ENCODE measurements at regions not wholly inside any gene's neighbourhood (a gene's known extent, or its start where the extent isn't known, plus 50 kb on each side); places are given as distances from the start of the nearest gene placed in this dataset.
"Not testable (repeated sequence)": the region's sequence is repeated elsewhere in the genome, so short reads cannot be mapped to it uniquely, and the experiment has no call there.

DNA sequence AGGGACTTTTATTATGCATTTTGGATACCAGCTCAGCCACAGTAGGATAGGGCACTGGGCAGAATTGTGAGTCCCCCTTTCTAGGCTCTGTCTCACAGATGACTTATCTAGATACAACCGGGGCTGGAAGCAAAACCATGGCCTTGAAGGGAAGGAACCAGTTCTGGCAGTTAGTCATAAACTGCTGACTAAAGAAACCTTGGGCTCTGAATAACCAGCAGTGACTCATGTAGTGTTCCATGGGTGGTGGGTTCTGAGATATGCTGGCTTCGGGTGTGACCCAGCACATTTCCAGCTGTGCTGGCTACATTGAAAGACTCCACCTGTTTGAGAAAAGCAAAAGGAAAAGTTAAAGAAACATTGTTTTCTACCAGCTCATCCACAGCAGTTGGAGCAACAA is 780.9 kb downstream of the PCDH11X start:
- not testable (repeated sequence) for H3K27ac ChIP-seq (ENCODE audit: low read depth in 1 of 3, low read length in 2 of 3); H3K4me3 ChIP-seq (ENCODE audit: low read depth in 1 of 3, low read length in 3 of 3); H3K36me3 ChIP-seq (ENCODE audit: control insufficient read depth in 3 of 3, insufficient read depth in 2 of 3, low read depth in 1 of 3, low read length in 3 of 3); DNase-seq; H3K4me1 ChIP-seq (ENCODE audit: control insufficient read depth in 3 of 3, insufficient read depth in 2 of 3, low read depth in 1 of 3, low read length in 2 of 3); FAIRE-seq; H3K27me3 ChIP-seq (ENCODE audit: control insufficient read depth in 3 of 3, insufficient read depth in 3 of 3, low read length in 3 of 3); H3K9me3 ChIP-seq (ENCODE audit: control insufficient read depth in 2 of 2, insufficient read depth in 1 of 2, low read depth in 1 of 2, low read length in 1 of 2)
- WGBS, 3 donors, result 47 to 81% (median 58%) methylated on average over 2 of the region's 2 CpGs

GRCh38 chrX:92570217-92570616 is 791.0 kb downstream of the PCDH11X start:
- not testable (repeated sequence) for H3K36me3 ChIP-seq (ENCODE audit: control insufficient read depth in 3 of 3, insufficient read depth in 2 of 3, low read depth in 1 of 3, low read length in 3 of 3); H3K4me3 ChIP-seq (ENCODE audit: low read depth in 1 of 3, low read length in 3 of 3); H3K9me3 ChIP-seq (ENCODE audit: control insufficient read depth in 2 of 2, insufficient read depth in 1 of 2, low read depth in 1 of 2, low read length in 1 of 2); H3K27ac ChIP-seq (ENCODE audit: low read depth in 1 of 3, low read length in 2 of 3); DNase-seq; FAIRE-seq; H3K4me1 ChIP-seq (ENCODE audit: control insufficient read depth in 3 of 3, insufficient read depth in 2 of 3, low read depth in 1 of 3, low read length in 2 of 3); H3K27me3 ChIP-seq (ENCODE audit: control insufficient read depth in 3 of 3, insufficient read depth in 3 of 3, low read length in 3 of 3)
- WGBS, 3 donors, result 72 to 90% (median 86%) methylated on average over 1 of the region's 1 CpG

DNA sequence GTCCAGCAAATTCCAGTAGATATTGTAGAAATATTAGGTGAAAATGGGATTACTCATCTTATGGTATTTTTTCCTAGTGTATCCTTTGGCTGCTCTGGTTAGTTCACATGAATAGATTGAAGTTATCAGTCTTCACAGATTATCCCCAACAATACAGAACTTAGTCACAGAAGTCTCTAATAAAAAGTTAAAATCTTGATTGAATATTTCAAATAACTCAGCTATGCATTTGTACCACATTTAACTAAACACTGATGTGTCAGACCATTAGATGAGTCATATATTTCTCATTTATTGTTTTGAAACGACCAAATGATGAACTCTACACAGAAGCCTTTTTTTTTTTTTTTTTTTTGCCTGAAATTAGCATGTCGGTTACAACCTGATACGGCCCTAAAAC is 807.5 kb downstream of the PCDH11X start:
- H3K9me3 ChIP-seq (ENCODE audit: control insufficient read depth in 2 of 2, insufficient read depth in 1 of 2, low read depth in 1 of 2, low read length in 1 of 2); H3K27me3 ChIP-seq (ENCODE audit: control insufficient read depth in 3 of 3, insufficient read depth in 3 of 3, low read length in 3 of 3): not testable (repeated sequence)

GRCh38 chrX:92589676-92590075 is 810.5 kb downstream of the PCDH11X start:
- H3K4me3 ChIP-seq (ENCODE audit: low read depth in 1 of 3, low read length in 3 of 3); H3K9me3 ChIP-seq (ENCODE audit: control insufficient read depth in 2 of 2, insufficient read depth in 1 of 2, low read depth in 1 of 2, low read length in 1 of 2); H3K27ac ChIP-seq (ENCODE audit: low read depth in 1 of 3, low read length in 2 of 3); FAIRE-seq; H3K4me1 ChIP-seq (ENCODE audit: control insufficient read depth in 3 of 3, insufficient read depth in 2 of 3, low read depth in 1 of 3, low read length in 2 of 3); H3K36me3 ChIP-seq (ENCODE audit: control insufficient read depth in 3 of 3, insufficient read depth in 2 of 3, low read depth in 1 of 3, low read length in 3 of 3); H3K27me3 ChIP-seq (ENCODE audit: control insufficient read depth in 3 of 3, insufficient read depth in 3 of 3, low read length in 3 of 3); DNase-seq: not testable (repeated sequence)
- 50 to 73% (median 50%) methylated on average over 4 of the region's 4 CpGs for WGBS, 3 donors

More for the DNA sequence above, 807.5 kb downstream of the PCDH11X start:
- DNase-seq; H3K27ac ChIP-seq (ENCODE audit: low read depth in 1 of 3, low read length in 2 of 3); H3K36me3 ChIP-seq (ENCODE audit: control insufficient read depth in 3 of 3, insufficient read depth in 2 of 3, low read depth in 1 of 3, low read length in 3 of 3); H3K4me1 ChIP-seq (ENCODE audit: control insufficient read depth in 3 of 3, insufficient read depth in 2 of 3, low read depth in 1 of 3, low read length in 2 of 3); FAIRE-seq; H3K4me3 ChIP-seq (ENCODE audit: low read depth in 1 of 3, low read length in 3 of 3): not testable (repeated sequence)
- WGBS, 3 donors, result 48 to 61% (median 55%) methylated on average over 3 of the region's 3 CpGs

DNA sequence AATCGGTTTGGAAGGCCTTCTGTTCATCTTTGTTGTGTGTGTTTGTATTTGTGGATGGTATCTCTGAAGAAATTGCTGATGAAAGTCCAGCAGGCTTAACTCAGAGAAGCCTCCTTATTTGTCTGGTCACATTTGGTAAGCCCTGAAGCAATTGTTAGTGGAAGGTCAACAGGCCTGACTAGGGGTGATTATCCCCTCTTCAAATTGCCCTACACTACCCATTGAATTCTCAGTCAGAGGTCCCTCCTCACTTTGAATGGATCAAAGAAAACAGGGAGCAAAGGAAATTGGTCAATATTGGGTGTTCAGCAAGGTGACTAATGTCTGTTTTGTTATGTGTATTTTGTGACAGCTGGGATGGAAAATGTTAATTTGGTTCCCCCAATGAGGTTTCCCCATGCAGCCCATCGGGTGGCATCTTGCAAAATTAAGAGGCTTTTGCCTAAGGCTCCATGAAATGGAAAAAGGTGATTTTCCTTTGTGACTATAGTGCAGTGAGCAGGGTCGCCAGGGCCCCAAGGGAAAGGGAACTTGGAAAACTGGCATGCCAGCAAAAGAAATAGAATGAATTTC is 811.6 kb downstream of the PCDH11X start:
- FAIRE-seq; H3K9me3 ChIP-seq (ENCODE audit: control insufficient read depth in 2 of 2, insufficient read depth in 1 of 2, low read depth in 1 of 2, low read length in 1 of 2); H3K36me3 ChIP-seq (ENCODE audit: control insufficient read depth in 3 of 3, insufficient read depth in 2 of 3, low read depth in 1 of 3, low read length in 3 of 3); DNase-seq; H3K27me3 ChIP-seq (ENCODE audit: control insufficient read depth in 3 of 3, insufficient read depth in 3 of 3, low read length in 3 of 3); H3K4me1 ChIP-seq (ENCODE audit: control insufficient read depth in 3 of 3, insufficient read depth in 2 of 3, low read depth in 1 of 3, low read length in 2 of 3); H3K4me3 ChIP-seq (ENCODE audit: low read depth in 1 of 3, low read length in 3 of 3); H3K27ac ChIP-seq (ENCODE audit: low read depth in 1 of 3, low read length in 2 of 3): not testable (repeated sequence)
- WGBS, 3 donors, result 13 to 27% (median 27%) methylated on average over 1 to 3 of the region's 3 CpGs

DNA sequence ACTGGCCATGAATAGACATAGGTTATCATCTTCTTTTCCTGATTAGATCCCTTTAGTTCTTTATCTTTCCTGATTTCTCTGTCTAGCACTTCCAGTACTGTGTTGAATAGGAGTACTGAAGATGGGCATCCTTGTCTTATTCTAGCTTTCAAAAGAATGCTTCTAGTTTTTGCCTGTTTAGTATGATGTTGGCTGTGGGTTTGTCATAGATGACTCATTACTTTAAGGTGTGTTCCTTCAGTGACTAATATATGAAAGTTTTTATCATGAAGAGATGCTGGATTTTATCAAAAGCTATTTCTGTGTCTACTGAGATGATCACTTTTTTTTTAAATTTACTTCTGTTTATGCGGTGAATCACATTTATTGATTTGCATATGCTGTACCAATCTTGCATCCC is 832.3 kb downstream of the PCDH11X start:
- H3K4me3 ChIP-seq (ENCODE audit: low read depth in 1 of 3, low read length in 3 of 3); DNase-seq; H3K27ac ChIP-seq (ENCODE audit: low read depth in 1 of 3, low read length in 2 of 3); FAIRE-seq; H3K4me1 ChIP-seq (ENCODE audit: control insufficient read depth in 3 of 3, insufficient read depth in 2 of 3, low read depth in 1 of 3, low read length in 2 of 3); H3K9me3 ChIP-seq (ENCODE audit: control insufficient read depth in 2 of 2, insufficient read depth in 1 of 2, low read depth in 1 of 2, low read length in 1 of 2); H3K27me3 ChIP-seq (ENCODE audit: control insufficient read depth in 3 of 3, insufficient read depth in 3 of 3, low read length in 3 of 3); H3K36me3 ChIP-seq (ENCODE audit: control insufficient read depth in 3 of 3, insufficient read depth in 2 of 3, low read depth in 1 of 3, low read length in 3 of 3): not testable (repeated sequence)
- WGBS, 3 donors, result 92 to 100% (median 100%) methylated on average over 1 of the region's 1 CpG

DNA sequence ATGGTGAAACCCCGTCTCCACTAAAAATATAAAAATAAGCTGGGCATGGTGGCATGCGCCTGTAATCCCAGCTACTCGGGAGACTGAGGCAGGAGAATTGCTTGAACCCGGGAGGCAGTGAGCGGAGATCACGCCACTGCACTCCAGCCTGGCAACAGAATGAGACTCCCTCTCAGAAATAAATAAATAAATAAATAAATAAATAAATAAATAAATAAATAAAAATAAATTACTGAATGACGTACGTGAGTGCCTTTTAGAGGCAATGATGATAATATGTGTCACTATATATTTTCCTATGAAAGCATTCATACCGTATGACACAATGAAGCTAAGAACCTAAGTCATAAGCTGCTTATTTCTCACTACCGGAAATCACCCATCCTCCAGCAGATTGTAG is 847.5 kb downstream of the PCDH11X start:
- H3K27ac ChIP-seq (ENCODE audit: low read depth in 1 of 3, low read length in 2 of 3); FAIRE-seq; H3K4me3 ChIP-seq (ENCODE audit: low read depth in 1 of 3, low read length in 3 of 3); DNase-seq; H3K4me1 ChIP-seq (ENCODE audit: control insufficient read depth in 3 of 3, insufficient read depth in 2 of 3, low read depth in 1 of 3, low read length in 2 of 3); H3K27me3 ChIP-seq (ENCODE audit: control insufficient read depth in 3 of 3, insufficient read depth in 3 of 3, low read length in 3 of 3); H3K36me3 ChIP-seq (ENCODE audit: control insufficient read depth in 3 of 3, insufficient read depth in 2 of 3, low read depth in 1 of 3, low read length in 3 of 3); H3K9me3 ChIP-seq (ENCODE audit: control insufficient read depth in 2 of 2, insufficient read depth in 1 of 2, low read depth in 1 of 2, low read length in 1 of 2): not testable (repeated sequence)
- WGBS, 3 donors, result 89 to 98% (median 90%) methylated on average over 10 of the region's 10 CpGs

GRCh38 chrX:92657593-92657992 is 878.4 kb downstream of the PCDH11X start:
- DNase-seq, result peak in 1 of 2 donors; percentile 1

DNA sequence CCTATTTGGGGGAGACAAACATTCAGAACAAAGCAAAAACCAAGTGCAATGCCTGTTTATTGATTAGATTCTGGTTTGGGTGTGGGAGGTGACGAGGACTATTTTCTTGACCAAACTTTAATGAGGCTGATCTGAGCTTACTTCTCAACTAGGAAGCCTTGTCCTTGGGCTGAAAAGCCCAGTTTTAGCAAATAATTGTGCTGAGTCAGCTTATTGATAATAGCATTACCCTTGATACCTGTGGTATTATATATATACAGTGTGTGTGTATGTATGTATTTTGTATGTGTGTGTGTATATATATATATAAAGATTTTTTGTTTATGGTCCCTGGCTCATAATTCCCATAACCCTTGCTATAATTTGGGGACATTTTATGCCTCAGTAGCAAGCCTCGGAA is 880.6 kb downstream of the PCDH11X start:
- not testable (repeated sequence) for H3K27me3 ChIP-seq (ENCODE audit: control insufficient read depth in 3 of 3, insufficient read depth in 3 of 3, low read length in 3 of 3); H3K9me3 ChIP-seq (ENCODE audit: control insufficient read depth in 2 of 2, insufficient read depth in 1 of 2, low read depth in 1 of 2, low read length in 1 of 2); H3K36me3 ChIP-seq (ENCODE audit: control insufficient read depth in 3 of 3, insufficient read depth in 2 of 3, low read depth in 1 of 3, low read length in 3 of 3); FAIRE-seq; H3K4me1 ChIP-seq (ENCODE audit: control insufficient read depth in 3 of 3, insufficient read depth in 2 of 3, low read depth in 1 of 3, low read length in 2 of 3); H3K4me3 ChIP-seq (ENCODE audit: low read depth in 1 of 3, low read length in 3 of 3); DNase-seq; H3K27ac ChIP-seq (ENCODE audit: low read depth in 1 of 3, low read length in 2 of 3)
- WGBS, 3 donors, result 82 to 93% (median 88%) methylated on average over 1 to 2 of the region's 2 CpGs

More at GRCh38 chrX:92657593-92657992, 878.4 kb downstream of the PCDH11X start:
- H3K4me3 ChIP-seq (ENCODE audit: low read depth in 1 of 3, low read length in 3 of 3); H3K36me3 ChIP-seq (ENCODE audit: control insufficient read depth in 3 of 3, insufficient read depth in 2 of 3, low read depth in 1 of 3, low read length in 3 of 3); H3K27ac ChIP-seq (ENCODE audit: low read depth in 1 of 3, low read length in 2 of 3); H3K27me3 ChIP-seq (ENCODE audit: control insufficient read depth in 3 of 3, insufficient read depth in 3 of 3, low read length in 3 of 3); H3K9me3 ChIP-seq (ENCODE audit: control insufficient read depth in 2 of 2, insufficient read depth in 1 of 2, low read depth in 1 of 2, low read length in 1 of 2); FAIRE-seq; H3K4me1 ChIP-seq (ENCODE audit: control insufficient read depth in 3 of 3, insufficient read depth in 2 of 3, low read depth in 1 of 3, low read length in 2 of 3): not testable (repeated sequence)
- WGBS, 3 donors, result 45 to 73% (median 54%) methylated on average over 2 of the region's 2 CpGs
